ENCODE measurements at regions not wholly inside any gene's neighbourhood (a gene's known extent, or its start where the extent isn't known, plus 50 kb on each side); places are given as distances from the start of the nearest gene placed in this dataset.

DNA sequence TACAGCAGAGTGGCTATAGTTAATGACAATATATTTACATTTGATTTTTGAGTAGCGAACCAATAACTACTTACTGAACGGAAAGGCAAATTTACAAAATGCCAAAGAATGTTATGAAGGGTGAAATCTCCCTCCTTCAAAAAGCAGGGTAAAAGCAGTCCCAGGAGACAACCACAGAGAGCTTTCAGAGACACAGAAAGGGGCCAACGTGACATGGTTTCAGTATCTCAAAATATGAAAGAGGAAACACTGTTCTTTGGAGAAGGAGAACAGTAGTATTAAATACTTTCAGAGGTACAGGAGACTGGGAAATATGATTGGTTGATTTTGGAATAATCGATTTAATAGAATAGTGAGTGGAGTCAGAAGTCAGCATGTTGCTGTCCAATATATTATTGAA, 52.3 kb upstream of the ROBO1 start:
- Histone ChIP-seq H3K27ac (no peak overlapping the region), H3K27me3 (no peaks in the 10 kb centered on the region), H3K9ac (ENCODE audit: low read depth in 2 of 2, low read length in 2 of 2) (no peak overlapping the region), H3K9me3 (no peaks in the 10 kb centered on the region), H3K4me1 (no peaks in the 10 kb centered on the region), H3K4me3 (no peak overlapping the region), H3K36me3 (no peaks in the 10 kb centered on the region)
- intact Hi-C loops (cut with DNase I), result no loop called here
- DNase-seq, result no peak
- TF ChIP-seq CTCF (IDR thresholded peaks at IDR 0.05), result no peak

DNA sequence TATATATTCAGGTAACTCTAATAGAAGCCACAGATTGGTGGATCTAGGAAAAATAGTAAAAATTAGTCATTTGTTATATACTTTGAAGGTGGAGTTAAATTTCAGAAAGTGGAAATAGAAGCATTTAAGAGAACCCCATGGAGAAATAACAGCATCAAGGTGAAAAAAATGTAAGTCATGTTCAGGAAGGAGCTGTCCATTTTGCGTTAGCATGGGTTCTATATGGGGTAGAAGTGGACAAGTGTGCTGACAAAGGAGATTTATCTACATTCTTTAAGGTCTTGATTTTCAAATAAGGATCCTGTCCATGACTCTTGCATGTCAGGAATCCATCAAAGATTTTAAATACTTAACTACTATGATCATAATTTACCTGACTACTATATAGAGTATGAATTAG, 50.2 kb upstream of the ROBO1 start:
- intact Hi-C loops (cut with DNase I), result no loop called here
- Histone ChIP-seq H3K9me3 (no peaks in the 10 kb centered on the region), H3K9ac (ENCODE audit: low read depth in 2 of 2, low read length in 2 of 2) (no peak overlapping the region), H3K4me1 (no peaks in the 10 kb centered on the region), H3K4me3 (no peak overlapping the region), H3K27me3 (no peaks in the 10 kb centered on the region), H3K27ac (no peak overlapping the region), H3K36me3 (no peaks in the 10 kb centered on the region)
- DNase-seq, result no peak
- no peak for TF ChIP-seq CTCF (IDR thresholded peaks at IDR 0.05)

All from colonic mucosa (tissue), 4 donors.